ENCODE measurements at regions not wholly inside any gene's neighbourhood (a gene's known extent, or its start where the extent isn't known, plus 50 kb on each side); places are given as distances from the start of the nearest gene placed in this dataset.

DNA sequence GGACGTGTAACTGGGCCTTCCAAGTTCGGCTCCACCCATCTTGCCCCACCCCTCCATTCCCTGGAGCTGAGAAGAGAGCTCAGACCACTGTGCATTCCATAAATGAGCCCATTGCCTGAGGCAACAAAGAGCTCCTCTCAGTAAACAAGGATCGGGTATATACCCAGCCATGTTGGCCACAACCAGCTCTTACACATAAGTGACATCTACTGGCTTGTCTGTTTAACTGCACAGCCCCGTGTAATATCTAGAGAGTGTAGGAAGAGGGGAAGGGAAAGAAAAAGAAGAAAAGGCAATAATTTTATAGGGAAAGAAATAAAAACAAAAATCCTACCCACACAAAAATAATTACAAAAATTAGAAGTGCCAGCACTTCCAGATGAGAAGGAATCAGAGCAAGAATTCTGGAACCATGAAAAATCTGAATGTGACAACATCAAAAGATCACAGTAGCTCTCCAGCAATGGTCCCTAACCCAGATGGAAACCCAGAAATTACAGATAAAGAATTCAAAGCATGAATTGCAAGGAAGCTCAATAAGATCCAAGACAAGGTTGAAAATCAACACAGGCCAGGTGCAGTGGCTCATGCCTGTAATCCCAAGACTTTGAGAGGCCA, 308.1 kb downstream of the RPAP3 start:
- DNase-seq (ENCODE audit: low spot score) = no peak
- TF ChIP-seq, protein P1, sequence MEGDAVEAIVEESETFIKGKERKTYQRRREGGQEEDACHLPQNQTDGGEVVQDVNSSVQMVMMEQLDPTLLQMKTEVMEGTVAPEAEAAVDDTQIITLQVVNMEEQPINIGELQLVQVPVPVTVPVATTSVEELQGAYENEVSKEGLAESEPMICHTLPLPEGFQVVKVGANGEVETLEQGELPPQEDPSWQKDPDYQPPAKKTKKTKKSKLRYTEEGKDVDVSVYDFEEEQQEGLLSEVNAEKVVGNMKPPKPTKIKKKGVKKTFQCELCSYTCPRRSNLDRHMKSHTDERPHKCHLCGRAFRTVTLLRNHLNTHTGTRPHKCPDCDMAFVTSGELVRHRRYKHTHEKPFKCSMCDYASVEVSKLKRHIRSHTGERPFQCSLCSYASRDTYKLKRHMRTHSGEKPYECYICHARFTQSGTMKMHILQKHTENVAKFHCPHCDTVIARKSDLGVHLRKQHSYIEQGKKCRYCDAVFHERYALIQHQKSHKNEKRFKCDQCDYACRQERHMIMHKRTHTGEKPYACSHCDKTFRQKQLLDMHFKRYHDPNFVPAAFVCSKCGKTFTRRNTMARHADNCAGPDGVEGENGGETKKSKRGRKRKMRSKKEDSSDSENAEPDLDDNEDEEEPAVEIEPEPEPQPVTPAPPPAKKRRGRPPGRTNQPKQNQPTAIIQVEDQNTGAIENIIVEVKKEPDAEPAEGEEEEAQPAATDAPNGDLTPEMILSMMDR (IDR thresholded peaks at IDR 0.05; ENCODE audit: borderline replicate concordance, control extremely low read depth, extremely low read depth, insufficient read depth, missing control alignments) = peak; percentile 23
- in situ Hi-C loops (cut with MboI; ENCODE audit: low sequenced_read_pairs, unreplicated experiment) = no loop called here

DNA sequence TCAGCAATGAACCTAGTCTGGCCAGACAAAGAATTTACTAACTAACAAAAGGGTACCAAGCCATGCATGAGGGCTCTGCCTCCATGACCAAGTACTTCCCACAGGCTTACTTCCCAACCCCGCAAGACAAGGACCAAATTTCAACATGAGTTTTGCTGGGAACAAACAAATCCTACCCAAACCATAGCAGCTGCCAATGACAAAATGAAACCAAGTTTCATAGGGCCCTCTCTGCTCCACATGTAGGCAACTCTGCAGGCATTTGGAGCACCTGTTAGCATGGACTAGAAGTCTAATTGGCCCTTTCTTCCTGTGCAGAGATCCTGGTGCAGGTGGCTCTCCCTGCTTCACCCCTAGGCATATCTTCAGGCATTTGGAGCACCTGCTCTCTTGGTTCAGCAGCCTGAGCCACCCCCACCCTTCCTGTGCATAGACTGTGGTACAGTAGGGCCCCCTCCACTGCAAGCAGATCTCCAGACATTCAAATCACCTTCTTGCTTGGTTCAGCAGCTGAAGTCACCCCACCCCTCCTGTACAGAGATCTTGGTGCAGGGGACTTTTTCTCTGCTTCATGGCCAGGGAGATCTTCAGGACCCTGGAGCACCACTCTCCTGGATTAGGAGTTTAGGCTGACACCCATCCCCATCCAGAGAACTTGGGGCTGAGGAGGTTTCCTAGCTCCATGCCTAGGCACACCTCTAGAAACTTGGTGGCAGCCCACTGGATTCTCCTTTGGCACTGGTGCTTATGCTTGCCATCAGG, 308.7 kb downstream of the RPAP3 start:
- in situ Hi-C loops (cut with MboI; ENCODE audit: low sequenced_read_pairs, unreplicated experiment) = no loop called here
- TF ChIP-seq, protein P1 (IDR thresholded peaks at IDR 0.05; ENCODE audit: borderline replicate concordance, control extremely low read depth, extremely low read depth, insufficient read depth, missing control alignments) = no peak
- no peak for DNase-seq (ENCODE audit: low spot score)

DNA sequence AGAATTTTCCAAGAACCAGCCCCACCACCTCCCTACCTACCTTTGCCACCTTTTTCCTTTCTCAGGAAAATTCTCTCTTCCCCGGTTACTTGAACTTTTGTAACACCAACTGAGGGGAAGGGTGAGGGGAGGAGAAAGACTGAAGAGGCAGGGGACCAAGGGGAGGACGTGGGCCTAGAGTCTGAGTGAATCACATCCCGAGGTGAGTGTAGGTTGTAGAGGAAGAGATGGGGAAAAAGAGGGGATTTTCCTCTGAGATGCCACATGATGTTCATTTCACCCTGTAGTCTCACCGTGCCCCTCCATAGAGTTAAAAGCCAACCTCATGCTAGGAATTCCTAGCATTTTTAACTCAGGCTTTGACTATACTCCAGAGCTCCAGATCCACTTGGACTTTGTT, 311.8 kb downstream of the RPAP3 start:
- DNase-seq (ENCODE audit: low spot score) = no peak
- in situ Hi-C loops (cut with MboI; ENCODE audit: low sequenced_read_pairs, unreplicated experiment) = no loop called here
- TF ChIP-seq, protein P1 (IDR thresholded peaks at IDR 0.05; ENCODE audit: borderline replicate concordance, control extremely low read depth, extremely low read depth, insufficient read depth, missing control alignments) = no peak

DNA sequence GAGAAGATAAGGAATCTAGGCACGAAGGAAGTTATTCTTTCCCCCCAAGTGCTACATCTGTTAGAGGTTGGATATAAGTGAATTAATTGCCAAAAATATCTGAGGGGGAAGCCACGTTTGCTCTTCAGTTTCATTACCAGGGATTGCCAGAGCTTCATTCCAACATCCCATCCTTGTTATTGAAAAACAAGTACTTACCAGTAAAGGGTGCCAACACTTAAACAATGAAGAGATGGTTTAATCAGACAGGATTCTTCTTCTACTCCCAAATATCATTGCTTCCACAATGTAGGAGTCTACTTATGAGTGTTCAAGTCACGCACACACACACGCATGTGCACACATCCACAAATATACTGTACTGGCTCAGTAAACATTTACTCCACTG, 312.4 kb downstream of the RPAP3 start:
- in situ Hi-C loops (cut with MboI; ENCODE audit: low sequenced_read_pairs, unreplicated experiment) = no loop called here
- TF ChIP-seq, protein P1 (IDR thresholded peaks at IDR 0.05; ENCODE audit: borderline replicate concordance, control extremely low read depth, extremely low read depth, insufficient read depth, missing control alignments) = no peak

DNA sequence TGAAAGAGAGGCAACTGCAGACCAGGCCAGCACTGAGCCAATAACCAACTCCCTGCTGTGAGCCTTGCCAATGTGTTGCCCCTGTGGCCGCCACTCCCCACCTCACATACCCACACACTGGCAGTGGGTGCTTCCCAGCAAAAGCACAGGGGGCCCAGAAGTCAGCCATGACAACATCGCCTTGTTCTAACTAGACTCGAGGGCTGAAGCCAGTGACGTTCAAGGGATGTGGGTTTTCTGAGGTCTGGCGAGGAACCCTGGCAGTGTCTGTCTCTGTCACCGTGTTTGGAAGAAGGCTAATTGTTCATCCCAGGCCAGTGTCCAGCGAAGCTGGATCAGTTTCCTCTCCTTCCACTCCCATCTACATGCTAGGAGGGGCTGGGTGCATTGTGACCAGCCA, 311.8 kb upstream of the AMIGO2 start:
- in situ Hi-C loops (cut with MboI; ENCODE audit: low sequenced_read_pairs, unreplicated experiment) = no loop called here
- TF ChIP-seq, protein P1 (IDR thresholded peaks at IDR 0.05; ENCODE audit: borderline replicate concordance, control extremely low read depth, extremely low read depth, insufficient read depth, missing control alignments) = no peak
- DNase-seq (ENCODE audit: low spot score) = no peak

More for the DNA sequence above, 312.4 kb downstream of the RPAP3 start:
- DNase-seq (ENCODE audit: low spot score) = no peak

DNA sequence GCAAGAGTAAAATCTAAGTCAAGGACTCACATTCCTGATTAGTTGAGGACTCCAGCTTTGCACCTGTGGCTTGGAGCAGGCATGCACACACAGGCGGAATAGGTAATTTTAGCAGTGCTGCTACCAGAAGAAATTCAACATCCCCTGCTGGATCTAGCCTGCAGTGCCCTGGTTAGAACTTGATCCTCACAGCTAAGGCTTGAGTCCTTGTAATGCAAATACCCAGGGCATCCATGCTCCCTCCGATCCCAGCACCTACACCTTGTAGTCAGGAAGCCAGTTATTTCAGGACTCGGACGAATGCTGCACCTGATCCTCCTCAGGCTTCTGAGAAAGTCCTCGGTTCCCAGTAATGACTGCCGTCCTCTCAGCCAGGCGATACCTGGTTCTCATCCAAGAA, 309.0 kb upstream of the AMIGO2 start:
- TF ChIP-seq, protein P1 (IDR thresholded peaks at IDR 0.05; ENCODE audit: borderline replicate concordance, control extremely low read depth, extremely low read depth, insufficient read depth, missing control alignments) = no peak
- no peak for DNase-seq (ENCODE audit: low spot score)
- in situ Hi-C loops (cut with MboI; ENCODE audit: low sequenced_read_pairs, unreplicated experiment) = no loop called here
